Caco-2 (cell line): ENCODE measurements at regions not wholly inside any gene's neighbourhood (a gene's known extent, or its start where the extent isn't known, plus 50 kb on each side); places are given as distances from the start of the nearest gene placed in this dataset.
A peak's percentile ranks its signal among the peaks of the same experiment; 100 is the strongest.

ENCODE experiments used
- BruUV-seq: library from RNA; stranded (reverse); fragments of 400-500 nt; replicated peaks from 2 replicates; lab custom pipeline; 2021; lab: Mats Ljungman, UMichigan
- CTCF ChIA-PET: fragments of 300-600 bp; sonication (Branson Sonifier 250); formaldehyde crosslinking; loops from one replicate; lab custom pipeline; 2022; ENCODE audit warnings: antibody characterized with exemption; lab: Charles Lee
- POLR2A ChIA-PET: fragments of 300-600 bp; sonication (Branson Sonifier 250); formaldehyde crosslinking; loops from one replicate; lab custom pipeline; 2022; ENCODE audit warnings: antibody characterized with exemption; lab: Charles Lee
- DNase-seq, 2 experiments: peaks; one replicate each; pipeline versions ENCODE4 v3.0.0 to v3.0.0-alpha.2; 2020 to 2022
- H3K27me3 ChIP-seq: replicated peaks from 2 replicates; pipeline ENCODE4 v1.6.0; 2011; ENCODE audit warnings: low read length; ENCODE audit not compliant: control insufficient read depth, insufficient read depth
- H3K36me3 ChIP-seq: 2 replicates; pipeline ENCODE4 v1.5.1; 2011; ENCODE audit warnings: low read length; ENCODE audit not compliant: control insufficient read depth, insufficient read depth
- H3K4me1 ChIP-seq: fragments of 250-450 bp; sonication (Bioruptor Pico); 2 replicates; pipeline ENCODE4 v1.5.1; 2020; ENCODE audit warnings: mild to moderate bottlenecking
- H3K4me3 ChIP-seq: 2 replicates; pipeline ENCODE4 v1.5.1; 2011; ENCODE audit warnings: low read depth, mild to moderate bottlenecking, control low read depth, low read length
- H3K9me3 ChIP-seq: fragments of 250-450 bp; sonication (Bioruptor Pico); 2 replicates; pipeline ENCODE4 v1.5.1; 2020; ENCODE audit warnings: mild to moderate bottlenecking, moderate library complexity
- H3K27ac Mint-ChIP-seq: one replicate; pipeline ENCODE4 v1.8.0; 2022; ENCODE audit warnings: mixed read lengths; ENCODE audit not compliant: unreplicated experiment
- H3K27me3 Mint-ChIP-seq: one replicate; pipeline ENCODE4 v1.8.0; 2022; ENCODE audit warnings: mixed read lengths; ENCODE audit not compliant: insufficient read depth, unreplicated experiment
- H3K36me3 Mint-ChIP-seq: one replicate; pipeline ENCODE4 v1.8.0; 2022; ENCODE audit warnings: mild to moderate bottlenecking, mixed read lengths; ENCODE audit not compliant: insufficient read depth, unreplicated experiment
- H3K4me1 Mint-ChIP-seq: one replicate; pipeline ENCODE4 v1.8.0; 2022; ENCODE audit warnings: low read depth, mixed read lengths; ENCODE audit not compliant: unreplicated experiment
- H3K4me3 Mint-ChIP-seq: one replicate; pipeline ENCODE4 v1.8.0; 2022; ENCODE audit warnings: mild to moderate bottlenecking, moderate library complexity, mixed read lengths; ENCODE audit not compliant: unreplicated experiment
- H3K9me3 Mint-ChIP-seq: one replicate; pipeline ENCODE4 v1.8.0; 2022; ENCODE audit warnings: mixed read lengths; ENCODE audit not compliant: unreplicated experiment
- CTCF ChIP-seq, 2 experiments: fragments of 200-600 bp in 1 of 2; IDR thresholded peaks; 1 replicate in 1 of 2; 2 replicates in 1 of 2; pipeline versions ENCODE4 v1.5.1 to v1.8.0; 2011 to 2022; ENCODE audit warnings: antibody characterized with exemption in 1 of 2, control low read depth in 1 of 2, inconsistent platforms in 1 of 2, low read depth in 1 of 2, low read length in 1 of 2, mild to moderate bottlenecking in 1 of 2, moderate library complexity in 1 of 2; ENCODE audit not compliant: insufficient read depth in 1 of 2, severe bottlenecking in 1 of 2, unreplicated experiment in 1 of 2
- intact Hi-C: fragments of 100-400 bp; cut with micrococcal nuclease; formaldehyde crosslinking; loops from one replicate; pipeline ENCODE4 v1.10.0; 2022; ENCODE audit not compliant: unreplicated experiment

- H3K9me3 Mint-ChIP-seq, result no peaks in the 10 kb centered on the region
- Histone ChIP-seq H3K9me3 (no peaks in the 10 kb centered on the region), H3K36me3 (no peaks in the 10 kb centered on the region), H3K4me3 (no peak overlapping the region), H3K27me3 (no peaks in the 10 kb centered on the region), H3K4me1 (no peaks in the 10 kb centered on the region)
- H3K4me1 Mint-ChIP-seq, result no peaks in the 10 kb centered on the region
- ChIA-PET CTCF (no interaction called here), POLR2A (no interaction called here)
- H3K36me3 Mint-ChIP-seq, result no peaks in the 10 kb centered on the region
- no peak for TF ChIP-seq CTCF (IDR thresholded peaks at IDR 0.05; ENCODE audit: insufficient read depth in 1 of 2, low read depth in 1 of 2, low read length in 1 of 2, severe bottlenecking in 1 of 2, unreplicated experiment in 1 of 2)
- no TSS peak for BruUV-seq
- H3K27me3 Mint-ChIP-seq, result peaks cover 7% of the 10 kb centered on the region
- no peak overlapping the region for H3K4me3 Mint-ChIP-seq
- H3K27ac Mint-ChIP-seq, result no peak overlapping the region
- intact Hi-C loops, result loop anchor here (10.0 kb wide), 1 partner anchor 75 kb away; no protein-coding TSS in a partner anchor
- no peak for DNase-seq
Observed at GRCh38 chr6:132909742-132910141, 95.4 kb downstream of the RPS12 start.

GRCh38 chr6:132910759-132911158, 96.4 kb downstream of the RPS12 start:
- no peaks in the 10 kb centered on the region for H3K9me3 Mint-ChIP-seq
- H3K27ac Mint-ChIP-seq, result no peak overlapping the region
- H3K27me3 Mint-ChIP-seq, result peaks cover 7% of the 10 kb centered on the region
- POLR2A ChIA-PET, result no interaction called here
- H3K4me3 ChIP-seq, result no peak overlapping the region
- no peaks in the 10 kb centered on the region for H3K4me1 Mint-ChIP-seq
- DNase-seq, result no peak
- no peaks in the 10 kb centered on the region for H3K9me3 ChIP-seq
- no peaks in the 10 kb centered on the region for H3K4me1 ChIP-seq
- CTCF ChIA-PET, result no interaction called here
- no peaks in the 10 kb centered on the region for H3K36me3 ChIP-seq
- intact Hi-C loops, result loop anchor here (10.0 kb wide), 1 partner anchor 76 kb away; no protein-coding TSS in a partner anchor
- H3K36me3 Mint-ChIP-seq, result no peaks in the 10 kb centered on the region
- TF ChIP-seq CTCF (IDR thresholded peaks at IDR 0.05; ENCODE audit: insufficient read depth in 1 of 2, low read depth in 1 of 2, low read length in 1 of 2, severe bottlenecking in 1 of 2, unreplicated experiment in 1 of 2), result no peak
- no peaks in the 10 kb centered on the region for H3K27me3 ChIP-seq
- no peak overlapping the region for H3K4me3 Mint-ChIP-seq
- no TSS peak for BruUV-seq

GRCh38 chr6:132919045-132919860, 104.9 kb downstream of the RPS12 start:
- no peaks in the 10 kb centered on the region for H3K9me3 Mint-ChIP-seq
- peaks cover 1% of the 10 kb centered on the region; the same call in 1 of the 2 replicates for H3K27me3 ChIP-seq
- CTCF ChIA-PET, result no interaction called here
- peaks cover 10% of the 10 kb centered on the region for H3K4me1 Mint-ChIP-seq
- intact Hi-C loops, result loop anchor here (10.0 kb wide), 1 partner anchor 84 kb away; no protein-coding TSS in a partner anchor
- H3K4me3 ChIP-seq, result no peak overlapping the region
- peaks cover 3% of the 10 kb centered on the region for H3K27me3 Mint-ChIP-seq
- POLR2A ChIA-PET, result no interaction called here
- no peaks in the 10 kb centered on the region for H3K36me3 Mint-ChIP-seq
- 0 out of 2 replicates have a peak, but pooled peaks cover 6% of the 10 kb centered on the region for H3K4me1 ChIP-seq
- peaks cover 4% of the 10 kb centered on the region; the same call in 1 of the 2 replicates for H3K9me3 ChIP-seq
- H3K27ac Mint-ChIP-seq, result no peak overlapping the region
- no peak for TF ChIP-seq CTCF (IDR thresholded peaks at IDR 0.05; ENCODE audit: insufficient read depth in 1 of 2, low read depth in 1 of 2, low read length in 1 of 2, severe bottlenecking in 1 of 2, unreplicated experiment in 1 of 2)
- DNase-seq, result peak; percentile 59 to 73
- H3K36me3 ChIP-seq, result no peaks in the 10 kb centered on the region
- no TSS peak for BruUV-seq
- H3K4me3 Mint-ChIP-seq, result no peak overlapping the region
